Vagina (tissue), 2 donors: ENCODE measurements at regions not wholly inside any gene's neighbourhood (a gene's known extent, or its start where the extent isn't known, plus 50 kb on each side); places are given as distances from the start of the nearest gene placed in this dataset.

Source experiments
- CTCF ChIP-seq, 3 experiments: fragments of 450-650 bp in 2 of 3; fragments of 200-600 bp in 1 of 3; sonication (generic) in 1 of 3; IDR thresholded peaks; one replicate each; pipeline ENCODE4 v1.5.1; 2017 to 2019; ENCODE audit warnings: antibody characterized with exemption in 3 of 3, mild to moderate bottlenecking in 2 of 3, moderate library complexity in 2 of 3
- POLR2A ChIP-seq, 2 donors: fragments of 450-650 bp; IDR thresholded peaks; one replicate each; pipeline ENCODE4 v1.6.1; 2017; ENCODE audit warnings: antibody characterized with exemption in 2 of 2, mild to moderate bottlenecking in 2 of 2, moderate library complexity in 2 of 2
- POLR2AphosphoS5 ChIP-seq, 2 donors: sonication (generic); formaldehyde crosslinking; IDR thresholded peaks; one replicate each; pipeline ENCODE4 v1.9.0; 2017; ENCODE audit warnings: antibody characterized with exemption in 2 of 2, mild to moderate bottlenecking in 2 of 2, low read depth in 1 of 2; ENCODE audit not compliant: insufficient read depth in 1 of 2

- TF ChIP-seq CTCF (IDR thresholded peaks at IDR 0.05) (no peak), POLR2AphosphoS5 (IDR thresholded peaks at IDR 0.05; ENCODE audit: insufficient read depth in 1 of 2, low read depth in 1 of 2) (no peak), POLR2A (IDR thresholded peaks at IDR 0.05) (no peak)
Measured at GRCh38 chr3:87461036-87461435, 184.7 kb upstream of the POU1F1 start.
